GM23338 (cell line): ENCODE measurements at regions not wholly inside any gene's neighbourhood (a gene's known extent, or its start where the extent isn't known, plus 50 kb on each side); places are given as distances from the start of the nearest gene placed in this dataset.
A peak's percentile ranks its signal among the peaks of the same experiment; 100 is the strongest.

Experiments
- ATAC-seq: fragments of 200-7000 bp; cut with Tn5 transposase; 3 replicates; pipeline ENCODE4 v1.9.1; 2020
- DNase-seq: peaks from one replicate; pipeline ENCODE4 v3.0.0-alpha.2; 2015; ENCODE audit warnings: low spot score
- H2AFZ ChIP-seq: fragments of 200-600 bp; sonication (generic); 2 replicates; pipeline ENCODE4 v1.8.0; 2016; ENCODE audit warnings: antibody characterized with exemption, mild to moderate bottlenecking, moderate library complexity
- H3F3A ChIP-seq: fragments of 200-600 bp; sonication (generic); replicated peaks from 2 replicates; pipeline ENCODE4 v1.8.0; 2017; ENCODE audit warnings: antibody characterized with exemption, mixed run types, low read depth
- H3K27ac ChIP-seq: fragments of 200-600 bp; sonication (generic); 2 replicates; pipeline ENCODE4 v1.6.1; 2016; ENCODE audit warnings: low read depth
- H3K27me3 ChIP-seq: fragments of 200-600 bp; sonication (generic); 2 replicates; pipeline ENCODE4 v1.8.0; 2016; ENCODE audit warnings: mild to moderate bottlenecking, mixed run types, moderate library complexity; ENCODE audit not compliant: insufficient read depth
- H3K36me3 ChIP-seq: fragments of 200-600 bp; sonication (generic); 2 replicates; pipeline ENCODE4 v1.8.0; 2016; ENCODE audit warnings: mild to moderate bottlenecking; ENCODE audit not compliant: insufficient read depth
- H3K4me1 ChIP-seq: fragments of 200-600 bp; sonication (generic); 2 replicates; pipeline ENCODE4 v1.8.0; 2016; ENCODE audit warnings: mild to moderate bottlenecking, moderate library complexity; ENCODE audit not compliant: insufficient read depth
- H3K4me2 ChIP-seq: fragments of 200-600 bp; sonication (generic); 2 replicates; pipeline ENCODE4 v1.7.1; 2017; ENCODE audit warnings: mixed run types
- H3K4me3 ChIP-seq: fragments of 200-600 bp; sonication (generic); 2 replicates; pipeline ENCODE4 v1.6.1; 2016; ENCODE audit warnings: mixed run types
- H3K79me2 ChIP-seq: fragments of 200-600 bp; sonication (generic); replicated peaks from 2 replicates; pipeline ENCODE4 v1.8.0; 2017; ENCODE audit warnings: mild to moderate bottlenecking; ENCODE audit not compliant: insufficient read depth
- H3K9me2 ChIP-seq: fragments of 200-600 bp; sonication (generic); 2 replicates; pipeline ENCODE4 v1.8.0; 2017; ENCODE audit not compliant: insufficient read depth
- H4K20me1 ChIP-seq: fragments of 200-600 bp; sonication (generic); replicated peaks from 2 replicates; pipeline ENCODE4 v1.8.0; 2017; ENCODE audit warnings: mild to moderate bottlenecking; ENCODE audit not compliant: insufficient read depth
- H3K27ac Mint-ChIP-seq: 2 replicates; pipeline ENCODE4 v1.8.0; 2020; ENCODE audit warnings: inconsistent platforms, mild to moderate bottlenecking, moderate library complexity, mixed read lengths
- H3K27me3 Mint-ChIP-seq: 3 replicates; pipeline ENCODE4 v1.8.0; 2022; ENCODE audit warnings: low read depth, mild to moderate bottlenecking, moderate library complexity, mixed read lengths, inconsistent platforms; ENCODE audit not compliant: insufficient read depth, poor library complexity
- H3K36me3 Mint-ChIP-seq: 3 replicates; pipeline ENCODE4 v1.8.0; 2021; ENCODE audit warnings: low read depth, mild to moderate bottlenecking, inconsistent platforms, moderate library complexity, mixed read lengths
- H3K4me1 Mint-ChIP-seq: 3 replicates; pipeline ENCODE4 v1.8.0; 2020; ENCODE audit warnings: mild to moderate bottlenecking, inconsistent platforms, mixed read lengths
- H3K4me3 Mint-ChIP-seq: 3 replicates; pipeline ENCODE4 v1.8.0; 2021; ENCODE audit warnings: moderate library complexity, mild to moderate bottlenecking, inconsistent platforms, mixed read lengths
- H3K9me3 Mint-ChIP-seq: 3 replicates; pipeline ENCODE4 v1.8.0; 2020; ENCODE audit warnings: moderate library complexity, mild to moderate bottlenecking, inconsistent platforms, mixed read lengths
- CREB1 ChIP-seq: fragments of 250-450 bp; sonication (Bioruptor Pico); IDR thresholded peaks from 2 replicates; pipeline ENCODE4 v1.5.0; 2020; ENCODE audit warnings: low read depth, mild to moderate bottlenecking, moderate library complexity
- EZH2 ChIP-seq: fragments of 200-600 bp; sonication (generic); IDR thresholded peaks from one replicate; pipeline ENCODE4 v1.8.0; 2017; ENCODE audit warnings: antibody characterized with exemption, mild to moderate bottlenecking, low read depth; ENCODE audit not compliant: unreplicated experiment
- EZH2phosphoT487 ChIP-seq: fragments of 200-600 bp; sonication (generic); IDR thresholded peaks from one replicate; pipeline ENCODE4 v1.8.1; 2018; ENCODE audit warnings: antibody characterized with exemption; ENCODE audit not compliant: unreplicated experiment
- NANOG ChIP-seq: IDR thresholded peaks from 2 replicates; pipeline ENCODE4 v1.6.1; 2016; ENCODE audit warnings: antibody characterized with exemption, borderline replicate concordance
- POLR2AphosphoS5 ChIP-seq: IDR thresholded peaks from 2 replicates; pipeline ENCODE4 v1.6.1; 2016; ENCODE audit warnings: antibody characterized with exemption, low read depth
- ZNF114 ChIP-seq: fragments of 250-450 bp; sonication (Bioruptor Pico); IDR thresholded peaks from 2 replicates; pipeline ENCODE4 v1.5.0; 2020; ENCODE audit warnings: mild to moderate bottlenecking, moderate library complexity
- ZNF331 ChIP-seq: fragments of 250-450 bp; sonication (Bioruptor Pico); IDR thresholded peaks from 2 replicates; pipeline ENCODE4 v1.5.0; 2020; ENCODE audit warnings: low read depth, mild to moderate bottlenecking, moderate library complexity
- TF ChIP-seq, protein P1 (sequence below): fragments of 250-450 bp; sonication (Bioruptor Pico); IDR thresholded peaks from 2 replicates; pipeline ENCODE4 v1.5.0; 2020; ENCODE audit warnings: mild to moderate bottlenecking, moderate library complexity
- TF ChIP-seq, protein P2 (sequence below), 2 experiments: fragments of 200-600 bp in 1 of 2; sonication (generic) in 1 of 2; conservative IDR thresholded peaks; 2 replicates each; pipeline versions ENCODE4 v1.5.1 to v1.6.1; 2016 to 2017; ENCODE audit warnings: antibody characterized with exemption in 2 of 2, low read depth in 2 of 2, mild to moderate bottlenecking in 2 of 2, moderate library complexity in 1 of 2
- TF ChIP-seq, protein P3 (sequence below): IDR thresholded peaks from one replicate; pipeline ENCODE4 v1.6.1; 2018; ENCODE audit warnings: antibody characterized with exemption; ENCODE audit not compliant: unreplicated experiment

DNA sequence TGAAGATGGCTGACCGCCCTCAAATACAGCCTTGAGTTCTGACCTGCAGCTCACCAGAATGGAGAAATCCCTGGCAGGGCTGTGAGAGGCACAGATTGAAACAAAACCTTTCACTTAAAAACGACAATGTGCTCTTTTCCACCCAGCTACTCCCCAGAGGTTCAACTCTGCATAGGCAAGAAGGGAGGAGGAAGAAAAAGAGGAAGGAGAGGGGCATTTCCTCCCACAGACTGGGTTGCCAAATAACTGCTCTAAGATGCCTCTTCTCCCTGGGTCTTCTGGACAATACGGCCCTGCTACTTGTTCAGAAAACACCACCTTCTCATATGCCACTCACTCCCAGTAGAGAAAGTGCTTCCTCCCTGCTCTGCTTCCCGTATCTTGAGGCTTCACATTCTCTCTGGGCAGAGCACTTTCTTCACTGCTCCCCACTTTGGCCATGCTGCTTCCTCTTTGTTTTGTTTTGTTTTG, 136.4 kb upstream of the SLC1A4 start (continued):
- TF ChIP-seq, protein P1, sequence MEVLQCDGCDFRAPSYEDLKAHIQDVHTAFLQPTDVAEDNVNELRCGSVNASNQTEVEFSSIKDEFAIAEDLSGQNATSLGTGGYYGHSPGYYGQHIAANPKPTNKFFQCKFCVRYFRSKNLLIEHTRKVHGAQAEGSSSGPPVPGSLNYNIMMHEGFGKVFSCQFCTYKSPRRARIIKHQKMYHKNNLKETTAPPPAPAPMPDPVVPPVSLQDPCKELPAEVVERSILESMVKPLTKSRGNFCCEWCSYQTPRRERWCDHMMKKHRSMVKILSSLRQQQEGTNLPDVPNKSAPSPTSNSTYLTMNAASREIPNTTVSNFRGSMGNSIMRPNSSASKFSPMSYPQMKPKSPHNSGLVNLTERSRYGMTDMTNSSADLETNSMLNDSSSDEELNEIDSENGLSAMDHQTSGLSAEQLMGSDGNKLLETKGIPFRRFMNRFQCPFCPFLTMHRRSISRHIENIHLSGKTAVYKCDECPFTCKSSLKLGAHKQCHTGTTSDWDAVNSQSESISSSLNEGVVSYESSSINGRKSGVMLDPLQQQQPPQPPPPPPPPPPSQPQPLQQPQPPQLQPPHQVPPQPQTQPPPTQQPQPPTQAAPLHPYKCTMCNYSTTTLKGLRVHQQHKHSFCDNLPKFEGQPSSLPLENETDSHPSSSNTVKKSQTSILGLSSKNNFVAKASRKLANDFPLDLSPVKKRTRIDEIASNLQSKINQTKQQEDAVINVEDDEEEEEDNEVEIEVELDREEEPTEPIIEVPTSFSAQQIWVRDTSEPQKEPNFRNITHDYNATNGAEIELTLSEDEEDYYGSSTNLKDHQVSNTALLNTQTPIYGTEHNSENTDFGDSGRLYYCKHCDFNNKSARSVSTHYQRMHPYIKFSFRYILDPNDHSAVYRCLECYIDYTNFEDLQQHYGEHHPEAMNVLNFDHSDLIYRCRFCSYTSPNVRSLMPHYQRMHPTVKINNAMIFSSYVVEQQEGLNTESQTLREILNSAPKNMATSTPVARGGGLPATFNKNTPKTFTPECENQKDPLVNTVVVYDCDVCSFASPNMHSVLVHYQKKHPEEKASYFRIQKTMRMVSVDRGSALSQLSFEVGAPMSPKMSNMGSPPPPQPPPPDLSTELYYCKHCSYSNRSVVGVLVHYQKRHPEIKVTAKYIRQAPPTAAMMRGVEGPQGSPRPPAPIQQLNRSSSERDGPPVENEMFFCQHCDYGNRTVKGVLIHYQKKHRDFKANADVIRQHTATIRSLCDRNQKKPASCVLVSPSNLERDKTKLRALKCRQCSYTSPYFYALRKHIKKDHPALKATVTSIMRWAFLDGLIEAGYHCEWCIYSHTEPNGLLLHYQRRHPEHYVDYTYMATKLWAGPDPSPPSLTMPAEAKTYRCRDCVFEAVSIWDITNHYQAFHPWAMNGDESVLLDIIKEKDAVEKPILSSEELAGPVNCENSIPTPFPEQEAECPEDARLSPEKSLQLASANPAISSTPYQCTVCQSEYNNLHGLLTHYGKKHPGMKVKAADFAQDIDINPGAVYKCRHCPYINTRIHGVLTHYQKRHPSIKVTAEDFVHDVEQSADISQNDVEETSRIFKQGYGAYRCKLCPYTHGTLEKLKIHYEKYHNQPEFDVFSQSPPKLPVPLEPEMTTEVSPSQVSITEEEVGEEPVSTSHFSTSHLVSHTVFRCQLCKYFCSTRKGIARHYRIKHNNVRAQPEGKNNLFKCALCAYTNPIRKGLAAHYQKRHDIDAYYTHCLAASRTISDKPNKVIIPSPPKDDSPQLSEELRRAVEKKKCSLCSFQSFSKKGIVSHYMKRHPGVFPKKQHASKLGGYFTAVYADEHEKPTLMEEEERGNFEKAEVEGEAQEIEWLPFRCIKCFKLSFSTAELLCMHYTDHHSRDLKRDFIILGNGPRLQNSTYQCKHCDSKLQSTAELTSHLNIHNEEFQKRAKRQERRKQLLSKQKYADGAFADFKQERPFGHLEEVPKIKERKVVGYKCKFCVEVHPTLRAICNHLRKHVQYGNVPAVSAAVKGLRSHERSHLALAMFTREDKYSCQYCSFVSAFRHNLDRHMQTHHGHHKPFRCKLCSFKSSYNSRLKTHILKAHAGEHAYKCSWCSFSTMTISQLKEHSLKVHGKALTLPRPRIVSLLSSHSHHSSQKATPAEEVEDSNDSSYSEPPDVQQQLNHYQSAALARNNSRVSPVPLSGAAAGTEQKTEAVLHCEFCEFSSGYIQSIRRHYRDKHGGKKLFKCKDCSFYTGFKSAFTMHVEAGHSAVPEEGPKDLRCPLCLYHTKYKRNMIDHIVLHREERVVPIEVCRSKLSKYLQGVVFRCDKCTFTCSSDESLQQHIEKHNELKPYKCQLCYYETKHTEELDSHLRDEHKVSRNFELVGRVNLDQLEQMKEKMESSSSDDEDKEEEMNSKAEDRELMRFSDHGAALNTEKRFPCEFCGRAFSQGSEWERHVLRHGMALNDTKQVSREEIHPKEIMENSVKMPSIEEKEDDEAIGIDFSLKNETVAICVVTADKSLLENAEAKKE: no peak
- TF ChIP-seq, protein P2, sequence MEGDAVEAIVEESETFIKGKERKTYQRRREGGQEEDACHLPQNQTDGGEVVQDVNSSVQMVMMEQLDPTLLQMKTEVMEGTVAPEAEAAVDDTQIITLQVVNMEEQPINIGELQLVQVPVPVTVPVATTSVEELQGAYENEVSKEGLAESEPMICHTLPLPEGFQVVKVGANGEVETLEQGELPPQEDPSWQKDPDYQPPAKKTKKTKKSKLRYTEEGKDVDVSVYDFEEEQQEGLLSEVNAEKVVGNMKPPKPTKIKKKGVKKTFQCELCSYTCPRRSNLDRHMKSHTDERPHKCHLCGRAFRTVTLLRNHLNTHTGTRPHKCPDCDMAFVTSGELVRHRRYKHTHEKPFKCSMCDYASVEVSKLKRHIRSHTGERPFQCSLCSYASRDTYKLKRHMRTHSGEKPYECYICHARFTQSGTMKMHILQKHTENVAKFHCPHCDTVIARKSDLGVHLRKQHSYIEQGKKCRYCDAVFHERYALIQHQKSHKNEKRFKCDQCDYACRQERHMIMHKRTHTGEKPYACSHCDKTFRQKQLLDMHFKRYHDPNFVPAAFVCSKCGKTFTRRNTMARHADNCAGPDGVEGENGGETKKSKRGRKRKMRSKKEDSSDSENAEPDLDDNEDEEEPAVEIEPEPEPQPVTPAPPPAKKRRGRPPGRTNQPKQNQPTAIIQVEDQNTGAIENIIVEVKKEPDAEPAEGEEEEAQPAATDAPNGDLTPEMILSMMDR (conservative IDR thresholded peaks at IDR 0.05; ENCODE audit: low read depth in 2 of 2): no peak
- no peak for TF ChIP-seq POLR2AphosphoS5

DNA sequence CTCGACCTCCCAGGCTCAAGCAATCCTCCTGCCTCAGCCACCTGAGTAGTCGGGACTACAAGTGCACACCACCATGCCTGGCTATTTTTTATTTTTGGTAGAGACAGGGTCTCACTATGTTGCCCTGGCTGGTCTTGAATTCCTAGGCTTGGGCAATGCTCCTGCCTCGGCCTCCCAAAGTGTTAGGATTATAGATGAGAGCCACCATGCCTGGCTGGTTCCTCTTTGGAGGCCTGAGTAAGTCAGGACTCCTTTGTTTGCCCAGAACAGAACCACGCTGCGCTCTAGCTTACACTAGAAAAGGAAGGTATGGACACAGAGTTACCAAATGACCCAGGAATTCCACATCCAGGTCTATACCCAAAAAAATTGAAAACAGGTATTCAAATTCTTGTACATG, 135.9 kb upstream of the SLC1A4 start:
- Histone ChIP-seq H2AFZ (peak overlapping the region; percentile 80), H3K36me3 (no peaks in the 10 kb centered on the region), H3K79me2 (no peaks in the 10 kb centered on the region), H3K4me3 (no peak overlapping the region), H3K4me1 (peaks cover 21% of the 10 kb centered on the region), H4K20me1 (no peaks in the 10 kb centered on the region), H3K9me2 (no peaks in the 10 kb centered on the region), H3F3A (no peaks in the 10 kb centered on the region), H3K4me2 (no peak overlapping the region), H3K27ac (no peak overlapping the region), H3K27me3 (peaks cover 6% of the 10 kb centered on the region)
- ATAC-seq (no peak), DNase-seq (no peak)
- peaks cover 2% of the 10 kb centered on the region for H3K27me3 Mint-ChIP-seq
- no peak overlapping the region for H3K4me3 Mint-ChIP-seq
- H3K27ac Mint-ChIP-seq: no peak overlapping the region
- H3K36me3 Mint-ChIP-seq: no peaks in the 10 kb centered on the region
- H3K9me3 Mint-ChIP-seq: no peaks in the 10 kb centered on the region
- H3K4me1 Mint-ChIP-seq: peaks cover 22% of the 10 kb centered on the region
- TF ChIP-seq POLR2AphosphoS5 (no peak), CREB1 (CRISPR knock-in tag) (no peak), EZH2phosphoT487 (no peak), ZNF331 (CRISPR knock-in tag) (no peak), NANOG (no peak), ZNF114 (CRISPR knock-in tag) (no peak), EZH2 (no peak)
- TF ChIP-seq, protein P2 (conservative IDR thresholded peaks at IDR 0.05; ENCODE audit: low read depth in 2 of 2): no peak
- TF ChIP-seq, protein P3, sequence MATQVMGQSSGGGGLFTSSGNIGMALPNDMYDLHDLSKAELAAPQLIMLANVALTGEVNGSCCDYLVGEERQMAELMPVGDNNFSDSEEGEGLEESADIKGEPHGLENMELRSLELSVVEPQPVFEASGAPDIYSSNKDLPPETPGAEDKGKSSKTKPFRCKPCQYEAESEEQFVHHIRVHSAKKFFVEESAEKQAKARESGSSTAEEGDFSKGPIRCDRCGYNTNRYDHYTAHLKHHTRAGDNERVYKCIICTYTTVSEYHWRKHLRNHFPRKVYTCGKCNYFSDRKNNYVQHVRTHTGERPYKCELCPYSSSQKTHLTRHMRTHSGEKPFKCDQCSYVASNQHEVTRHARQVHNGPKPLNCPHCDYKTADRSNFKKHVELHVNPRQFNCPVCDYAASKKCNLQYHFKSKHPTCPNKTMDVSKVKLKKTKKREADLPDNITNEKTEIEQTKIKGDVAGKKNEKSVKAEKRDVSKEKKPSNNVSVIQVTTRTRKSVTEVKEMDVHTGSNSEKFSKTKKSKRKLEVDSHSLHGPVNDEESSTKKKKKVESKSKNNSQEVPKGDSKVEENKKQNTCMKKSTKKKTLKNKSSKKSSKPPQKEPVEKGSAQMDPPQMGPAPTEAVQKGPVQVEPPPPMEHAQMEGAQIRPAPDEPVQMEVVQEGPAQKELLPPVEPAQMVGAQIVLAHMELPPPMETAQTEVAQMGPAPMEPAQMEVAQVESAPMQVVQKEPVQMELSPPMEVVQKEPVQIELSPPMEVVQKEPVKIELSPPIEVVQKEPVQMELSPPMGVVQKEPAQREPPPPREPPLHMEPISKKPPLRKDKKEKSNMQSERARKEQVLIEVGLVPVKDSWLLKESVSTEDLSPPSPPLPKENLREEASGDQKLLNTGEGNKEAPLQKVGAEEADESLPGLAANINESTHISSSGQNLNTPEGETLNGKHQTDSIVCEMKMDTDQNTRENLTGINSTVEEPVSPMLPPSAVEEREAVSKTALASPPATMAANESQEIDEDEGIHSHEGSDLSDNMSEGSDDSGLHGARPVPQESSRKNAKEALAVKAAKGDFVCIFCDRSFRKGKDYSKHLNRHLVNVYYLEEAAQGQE: no peak
